GM21786 (cell line): ENCODE measurements at regions not wholly inside any gene's neighbourhood (a gene's known extent, or its start where the extent isn't known, plus 50 kb on each side); places are given as distances from the start of the nearest gene placed in this dataset.
A peak's percentile ranks its signal among the peaks of the same experiment; 100 is the strongest.
"Not testable (repeated sequence)": the region's sequence is repeated elsewhere in the genome, so short reads cannot be mapped to it uniquely, and the experiment has no call there.

ENCODE experiments used
- ATAC-seq: cut with Tn5 transposase; IDR thresholded peaks from one replicate; pipeline ENCODE4 v1.9.1; 2021; ENCODE audit not compliant: unreplicated experiment

GRCh38 chr7:24392774-24393173 lies 108.8 kb downstream of the NPY start:
- ATAC-seq, result no peak

- ATAC-seq, result no peak
These were observed 111.5 kb downstream of the NPY start for GRCh38 chr7:24395512-24395911.

GRCh38 chr7:24396387-24396786 lies 112.4 kb downstream of the NPY start:
- not testable (repeated sequence) for ATAC-seq

- no peak for ATAC-seq
These were observed 117.9 kb downstream of the NPY start for GRCh38 chr7:24401628-24402593.

GRCh38 chr7:24402655-24403054 lies 118.7 kb downstream of the NPY start:
- no peak for ATAC-seq

- ATAC-seq, result no peak
These were observed 119.6 kb downstream of the NPY start for GRCh38 chr7:24403557-24403956.

- ATAC-seq, result no peak
These were observed 120.3 kb downstream of the NPY start for GRCh38 chr7:24404315-24404714.

- ATAC-seq, result no peak
These were observed 121.0 kb downstream of the NPY start for GRCh38 chr7:24405002-24405401.

- ATAC-seq, result peak; percentile 67
These were observed 122.2 kb downstream of the NPY start for GRCh38 chr7:24406053-24406788.

- ATAC-seq, result no peak
These were observed 122.9 kb downstream of the NPY start for GRCh38 chr7:24406789-24407299.

GRCh38 chr7:24407965-24408364 lies 124.0 kb downstream of the NPY start:
- no peak for ATAC-seq

GRCh38 chr7:24408798-24409430 lies 124.9 kb downstream of the NPY start:
- no peak for ATAC-seq

- ATAC-seq, result no peak
These were observed 125.5 kb downstream of the NPY start for GRCh38 chr7:24409431-24410024.

- no peak for ATAC-seq
These were observed 127.2 kb downstream of the NPY start for GRCh38 chr7:24411226-24411625.

- no peak for ATAC-seq
These were observed 133.6 kb downstream of the NPY start for GRCh38 chr7:24417526-24418120.

- ATAC-seq, result no peak
These were observed 135.1 kb downstream of the NPY start for GRCh38 chr7:24419077-24419476.

GRCh38 chr7:24419511-24419910 lies 135.5 kb downstream of the NPY start:
- no peak for ATAC-seq

- ATAC-seq, result no peak
These were observed 138.5 kb downstream of the NPY start for GRCh38 chr7:24422441-24423010.

GRCh38 chr7:24425664-24426063 lies 141.7 kb downstream of the NPY start:
- no peak for ATAC-seq

GRCh38 chr7:24427048-24427447 lies 143.1 kb downstream of the NPY start:
- ATAC-seq, result no peak
